MCF 10A (cell line): ENCODE measurements at regions not wholly inside any gene's neighbourhood (a gene's known extent, or its start where the extent isn't known, plus 50 kb on each side); places are given as distances from the start of the nearest gene placed in this dataset.

Source experiments
- BruUV-seq: library from RNA; stranded (reverse); fragments of 400-500 nt; replicated peaks from 2 replicates; lab custom pipeline; 2021; lab: Mats Ljungman, UMichigan
- CTCF ChIA-PET: fragments of 300-600 bp; sonication (Branson Sonifier 250); formaldehyde crosslinking; extraction: SDS; loops from one replicate; lab custom pipeline; 2021; ENCODE audit warnings: antibody characterized with exemption, inconsistent platforms; lab: Yijun Ruan, JAX
- POLR2A ChIA-PET: fragments of 300-600, 350-650 bp; sonication (Branson Sonifier 250); formaldehyde crosslinking; extraction: SDS; loops from one replicate; lab custom pipeline; 2020; ENCODE audit warnings: antibody characterized with exemption, inconsistent platforms; lab: Yijun Ruan, JAX
- DNase-seq: peaks from one replicate; pipeline ENCODE4 v3.0.0-alpha.2; 2018; ENCODE audit not compliant: unreplicated experiment
- H3K27ac Mint-ChIP-seq: one replicate; pipeline ENCODE4 v1.8.0; 2022; ENCODE audit warnings: mild to moderate bottlenecking, low read depth, mixed read lengths; ENCODE audit not compliant: unreplicated experiment
- H3K27me3 Mint-ChIP-seq: one replicate; pipeline ENCODE4 v1.8.0; 2022; ENCODE audit warnings: mixed read lengths; ENCODE audit not compliant: insufficient read depth, unreplicated experiment
- H3K36me3 Mint-ChIP-seq: one replicate; pipeline ENCODE4 v1.8.0; 2022; ENCODE audit warnings: mild to moderate bottlenecking, moderate library complexity, mixed read lengths; ENCODE audit not compliant: insufficient read depth, unreplicated experiment
- H3K4me1 Mint-ChIP-seq: one replicate; pipeline ENCODE4 v1.8.0; 2022; ENCODE audit warnings: mixed read lengths; ENCODE audit not compliant: insufficient read depth, unreplicated experiment
- H3K4me3 Mint-ChIP-seq: one replicate; pipeline ENCODE4 v1.8.0; 2022; ENCODE audit warnings: mild to moderate bottlenecking, moderate library complexity, mixed read lengths; ENCODE audit not compliant: unreplicated experiment
- H3K9me3 Mint-ChIP-seq: one replicate; pipeline ENCODE4 v1.8.0; 2022; ENCODE audit warnings: mixed read lengths; ENCODE audit not compliant: unreplicated experiment
- intact Hi-C: fragments of 100-400 bp; cut with micrococcal nuclease; formaldehyde crosslinking; loops from 2 replicates; pipeline ENCODE4 v1.14.1; 2022
- TF ChIP-seq, protein P1 (sequence below): fragments of 200-600 bp; IDR thresholded peaks from one replicate; pipeline ENCODE4 v1.8.0; 2022; ENCODE audit warnings: antibody characterized with exemption, mild to moderate bottlenecking; ENCODE audit not compliant: unreplicated experiment

DNA sequence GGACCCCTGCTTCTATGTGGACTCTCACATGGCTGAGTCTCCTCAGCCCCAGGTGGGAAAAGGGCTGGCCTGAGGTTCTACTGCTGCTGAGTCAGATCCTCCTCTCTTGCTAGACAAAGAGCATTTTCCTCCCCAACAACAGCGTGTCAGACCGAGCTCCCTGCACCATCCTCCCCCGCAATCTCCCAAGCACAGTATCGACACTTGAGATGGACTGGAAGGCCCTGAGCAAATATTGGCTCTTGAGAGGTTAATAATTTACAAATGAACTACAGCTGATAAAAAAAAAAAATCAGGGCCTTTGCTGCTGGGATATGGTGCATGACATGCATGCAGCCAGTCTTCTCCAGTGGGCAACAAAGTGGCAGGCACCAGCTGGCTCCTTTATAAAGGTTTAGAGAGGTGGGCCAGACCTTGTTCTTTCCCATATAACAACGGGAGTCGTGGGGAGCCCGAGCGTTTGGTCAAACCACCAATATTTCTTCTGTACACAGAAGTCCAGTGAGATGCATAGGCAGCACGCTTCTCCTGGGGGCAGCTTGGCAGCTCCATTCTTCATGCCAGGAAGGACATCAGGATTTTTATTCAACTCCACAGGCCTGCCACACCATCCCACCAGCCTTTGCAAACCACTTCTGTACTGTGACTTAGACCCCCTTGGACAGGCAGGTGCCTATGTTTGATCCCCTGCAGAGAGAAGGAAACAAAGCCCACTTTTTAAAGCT lies 55.4 kb upstream of the CAMK1G start:
- peak; percentile 36 for DNase-seq
- Mint-ChIP-seq H3K36me3 (peaks cover 2% of the 10 kb centered on the region), H3K27ac (peak overlapping the region; percentile 60), H3K4me1 (peaks cover 66% of the 10 kb centered on the region), H3K4me3 (no peak overlapping the region), H3K27me3 (no peaks in the 10 kb centered on the region), H3K9me3 (no peaks in the 10 kb centered on the region)
- POLR2A ChIA-PET: interaction anchor here (0.6 to 8.2 kb wide), 10 partner anchors 11 to 174 kb away, joined by 3 to 120 read pairs (median 4); no protein-coding TSS in a partner anchor
- TF ChIP-seq, protein P1, sequence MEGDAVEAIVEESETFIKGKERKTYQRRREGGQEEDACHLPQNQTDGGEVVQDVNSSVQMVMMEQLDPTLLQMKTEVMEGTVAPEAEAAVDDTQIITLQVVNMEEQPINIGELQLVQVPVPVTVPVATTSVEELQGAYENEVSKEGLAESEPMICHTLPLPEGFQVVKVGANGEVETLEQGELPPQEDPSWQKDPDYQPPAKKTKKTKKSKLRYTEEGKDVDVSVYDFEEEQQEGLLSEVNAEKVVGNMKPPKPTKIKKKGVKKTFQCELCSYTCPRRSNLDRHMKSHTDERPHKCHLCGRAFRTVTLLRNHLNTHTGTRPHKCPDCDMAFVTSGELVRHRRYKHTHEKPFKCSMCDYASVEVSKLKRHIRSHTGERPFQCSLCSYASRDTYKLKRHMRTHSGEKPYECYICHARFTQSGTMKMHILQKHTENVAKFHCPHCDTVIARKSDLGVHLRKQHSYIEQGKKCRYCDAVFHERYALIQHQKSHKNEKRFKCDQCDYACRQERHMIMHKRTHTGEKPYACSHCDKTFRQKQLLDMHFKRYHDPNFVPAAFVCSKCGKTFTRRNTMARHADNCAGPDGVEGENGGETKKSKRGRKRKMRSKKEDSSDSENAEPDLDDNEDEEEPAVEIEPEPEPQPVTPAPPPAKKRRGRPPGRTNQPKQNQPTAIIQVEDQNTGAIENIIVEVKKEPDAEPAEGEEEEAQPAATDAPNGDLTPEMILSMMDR: no peak
- no TSS peak for BruUV-seq
- CTCF ChIA-PET: interaction anchor here (0.6 to 20.5 kb wide), 14 partner anchors 12 to 927 kb away, joined by 3 to 198 read pairs (median 4); no protein-coding TSS in a partner anchor
- intact Hi-C loops: no loop called here

DNA sequence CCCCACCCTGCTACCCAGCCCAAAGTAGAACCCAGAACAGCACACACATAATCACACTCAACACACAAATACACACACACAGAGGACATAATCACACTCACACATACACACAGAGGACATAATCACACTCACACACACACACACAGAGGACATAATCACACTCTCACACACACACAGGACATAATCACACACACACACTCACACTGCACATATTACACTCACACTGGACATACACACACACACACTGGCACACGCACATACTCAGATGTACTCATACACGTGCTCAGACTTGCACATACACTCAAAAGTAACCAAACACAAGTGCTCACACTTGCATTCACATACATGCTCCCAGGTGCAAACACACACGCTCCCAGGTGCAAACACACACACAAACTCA lies 54.3 kb upstream of the CAMK1G start:
- no peak for DNase-seq
- CTCF ChIA-PET: interaction anchor here (0.5 to 11.5 kb wide), 9 partner anchors 13 to 959 kb away, joined by 3 to 144 read pairs (median 3); no protein-coding TSS in a partner anchor
- intact Hi-C loops: no loop called here
- Mint-ChIP-seq H3K9me3 (no peaks in the 10 kb centered on the region), H3K36me3 (peaks cover 7% of the 10 kb centered on the region), H3K4me3 (peak overlapping the region; percentile 1), H3K4me1 (peaks cover 70% of the 10 kb centered on the region), H3K27me3 (no peaks in the 10 kb centered on the region), H3K27ac (peak overlapping the region; percentile 60)
- no TSS peak for BruUV-seq
- TF ChIP-seq, protein P1: no peak
- POLR2A ChIA-PET: interaction anchor here (0.7 to 8.7 kb wide), 17 partner anchors 8 to 280 kb away, joined by 3 to 120 read pairs (median 5); no protein-coding TSS in a partner anchor

DNA sequence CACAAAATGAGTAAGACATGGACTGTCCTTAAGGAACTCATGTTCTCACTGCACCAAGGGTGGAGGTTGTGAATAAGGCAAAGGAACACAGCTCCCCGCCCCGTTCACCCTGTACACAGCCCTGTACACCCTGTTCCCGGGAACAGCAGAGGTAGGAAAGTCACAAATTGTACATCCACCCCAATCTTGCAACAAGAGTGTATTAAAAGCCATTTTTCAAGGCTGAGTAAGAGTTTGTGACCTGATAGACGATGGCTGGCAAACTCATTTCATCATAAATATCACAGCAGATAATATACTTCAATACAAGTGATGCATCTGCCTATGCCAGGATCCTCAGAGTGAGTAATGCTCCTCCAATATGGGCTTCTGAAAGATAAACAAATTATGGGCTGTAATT lies 52.5 kb upstream of the CAMK1G start:
- DNase-seq: peak; percentile 46
- peak overlapping the region; percentile 60 for H3K27ac Mint-ChIP-seq
- BruUV-seq: no TSS peak
- H3K4me1 Mint-ChIP-seq: peaks cover 74% of the 10 kb centered on the region
- H3K4me3 Mint-ChIP-seq: peak overlapping the region; percentile 60
- intact Hi-C loops: no loop called here
- H3K36me3 Mint-ChIP-seq: peaks cover 7% of the 10 kb centered on the region
- ChIA-PET CTCF (interaction anchor here (0.6 to 11.5 kb wide), 22 partner anchors 8 to 1509 kb away, joined by 3 to 144 read pairs (median 4); no protein-coding TSS in a partner anchor), POLR2A (interaction anchor here (0.6 to 8.7 kb wide), 39 partner anchors 9 to 362 kb away, joined by 3 to 120 read pairs (median 5); partner anchors contain the start of gene LAMB3)
- TF ChIP-seq, protein P1: no peak
- H3K9me3 Mint-ChIP-seq: no peaks in the 10 kb centered on the region
- H3K27me3 Mint-ChIP-seq: no peaks in the 10 kb centered on the region

DNA sequence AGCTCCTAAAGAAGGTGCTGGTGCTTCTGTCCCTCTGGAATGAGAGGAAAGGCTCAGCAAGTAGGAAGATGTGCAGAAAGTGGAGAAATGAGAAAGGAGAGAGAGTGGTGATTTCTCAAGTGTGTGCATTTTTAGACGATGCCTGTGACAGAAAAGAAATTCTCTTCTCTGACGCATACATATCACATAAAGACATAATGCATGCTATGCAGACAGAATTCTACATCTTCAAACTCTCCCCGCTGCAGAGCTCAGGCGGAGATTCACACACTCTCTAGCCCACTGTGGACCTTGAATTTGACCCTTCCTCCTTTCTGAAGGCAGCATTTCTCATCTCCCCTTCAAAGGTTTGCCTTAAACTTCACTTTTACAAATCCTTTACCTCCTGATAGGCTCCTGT lies 52.0 kb upstream of the CAMK1G start:
- POLR2A ChIA-PET: interaction anchor here (0.6 to 8.7 kb wide), 23 partner anchors 10 to 308 kb away, joined by 3 to 120 read pairs (median 12); partner anchors contain the start of gene LAMB3
- Mint-ChIP-seq H3K27ac (peak overlapping the region; percentile 60), H3K4me1 (peaks cover 73% of the 10 kb centered on the region), H3K9me3 (no peaks in the 10 kb centered on the region), H3K4me3 (peak overlapping the region; percentile 60), H3K36me3 (peaks cover 7% of the 10 kb centered on the region), H3K27me3 (no peaks in the 10 kb centered on the region)
- TF ChIP-seq, protein P1: no peak
- TSS peak; percentile 79 for BruUV-seq
- no peak for DNase-seq
- intact Hi-C loops: no loop called here
- CTCF ChIA-PET: interaction anchor here (0.7 to 11.5 kb wide), 9 partner anchors 10 to 292 kb away, joined by 3 to 144 read pairs (median 5); no protein-coding TSS in a partner anchor
